SK-N-SH (cell line): ENCODE measurements at regions not wholly inside any gene's neighbourhood (a gene's known extent, or its start where the extent isn't known, plus 50 kb on each side); places are given as distances from the start of the nearest gene placed in this dataset.

Experiments
- CTCF ChIA-PET: fragments of 300-600, 350-600 bp; formaldehyde crosslinking; extraction: SDS; loops from one replicate; lab custom pipeline; 2021; lab: Yijun Ruan, JAX
- POLR2A ChIA-PET: fragments of 350-600 bp; sonication (Branson Sonifier 250); formaldehyde crosslinking; extraction: SDS; loops from one replicate; lab custom pipeline; 2020; ENCODE audit warnings: antibody characterized with exemption, inconsistent platforms; lab: Yijun Ruan, JAX
- DNase-seq: peaks from one replicate; pipeline ENCODE4 v3.0.0; 2012
- H2AFZ ChIP-seq: fragments of 200-600 bp; sonication (generic); 2 replicates; pipeline ENCODE4 v1.8.1; 2016; ENCODE audit warnings: antibody characterized with exemption, mild to moderate bottlenecking, low read depth
- H3F3A ChIP-seq: fragments of 200-600 bp; sonication (generic); replicated peaks from 2 replicates; pipeline ENCODE3; 2016; ENCODE audit warnings: antibody characterized with exemption, mild to moderate bottlenecking; ENCODE audit not compliant: insufficient read depth
- H3K27ac ChIP-seq, 2 experiments: fragments of 200-500 bp in 1 of 2; fragments of 200-600 bp in 1 of 2; sonication (Bioruptor generic) in 1 of 2; sonication (generic), shearing (Covaris generic) in 1 of 2; 2 replicates each; pipeline versions ENCODE4 v1.5.1 to v1.6.1; 2014 to 2016; ENCODE audit warnings: low read depth in 2 of 2, inconsistent platforms in 1 of 2, low read length in 1 of 2, mild to moderate bottlenecking in 1 of 2, mixed read lengths in 1 of 2
- H3K27me3 ChIP-seq: fragments of 200-600 bp; sonication (generic), shearing (Covaris generic); 2 replicates; pipeline ENCODE4 v1.6.1; 2016; ENCODE audit warnings: mixed run types; ENCODE audit not compliant: insufficient read depth
- H3K36me3 ChIP-seq, 2 experiments: fragments of 200-500 bp in 1 of 2; fragments of 200-600 bp in 1 of 2; sonication (Bioruptor generic) in 1 of 2; sonication (generic) in 1 of 2; replicated peaks in 1 of 2; 2 replicates each; pipeline versions ENCODE3 to v1.5.1; 2014 to 2016; ENCODE audit warnings: low read length in 1 of 2, mild to moderate bottlenecking in 1 of 2; ENCODE audit not compliant: insufficient read depth in 2 of 2, control insufficient read depth in 1 of 2
- H3K4me1 ChIP-seq, 2 experiments: fragments of 200-500 bp in 1 of 2; fragments of 200-600 bp in 1 of 2; sonication (Bioruptor generic) in 1 of 2; sonication (generic), shearing (Covaris generic) in 1 of 2; 2 replicates each; pipeline versions ENCODE4 v1.5.1 to v1.6.1; 2014 to 2016; ENCODE audit warnings: low read depth in 1 of 2, low read length in 1 of 2, mixed run types in 1 of 2; ENCODE audit not compliant: insufficient read depth in 2 of 2, control insufficient read depth in 1 of 2
- H3K4me2 ChIP-seq: fragments of 200-600 bp; sonication (generic), shearing (Covaris generic); 2 replicates; pipeline ENCODE4 v1.6.1; 2017; ENCODE audit warnings: mixed run types
- H3K4me3 ChIP-seq, 2 experiments: fragments of 200-500 bp in 1 of 2; fragments of 200-600 bp in 1 of 2; sonication (Bioruptor generic) in 1 of 2; sonication (generic), shearing (Covaris generic) in 1 of 2; 2 replicates each; pipeline versions ENCODE4 v1.5.1 to v1.8.1; 2014 to 2016; ENCODE audit warnings: low read depth in 2 of 2, inconsistent platforms in 1 of 2, low read length in 1 of 2, mild to moderate bottlenecking in 1 of 2, mixed read lengths in 1 of 2, moderate library complexity in 1 of 2
- H3K79me2 ChIP-seq: fragments of 200-600 bp; sonication (generic); 2 replicates; pipeline ENCODE4 v1.8.1; 2017; ENCODE audit warnings: mild to moderate bottlenecking; ENCODE audit not compliant: insufficient read depth
- H3K9ac ChIP-seq: fragments of 200-600 bp; sonication (generic); 2 replicates; pipeline ENCODE4 v1.6.1; 2017; ENCODE audit warnings: mixed run types
- H3K9me2 ChIP-seq: fragments of 200-600 bp; sonication (generic); 2 replicates; pipeline ENCODE4 v1.6.1; 2017; ENCODE audit warnings: mixed run types
- H3K9me3 ChIP-seq: fragments of 200-600 bp; sonication (generic); 2 replicates; pipeline ENCODE4 v1.6.1; 2017; ENCODE audit warnings: mixed run types, mild to moderate bottlenecking, moderate library complexity
- H4K20me1 ChIP-seq: fragments of 200-600 bp; sonication (generic); 2 replicates; pipeline ENCODE4 v1.6.1; 2017; ENCODE audit warnings: mild to moderate bottlenecking, mixed run types; ENCODE audit not compliant: insufficient read depth
- CTCF ChIP-seq: fragments of 200-600 bp; sonication (generic); IDR thresholded peaks from 2 replicates; pipeline ENCODE4 v1.6.1; 2017; ENCODE audit warnings: antibody characterized with exemption, mild to moderate bottlenecking, moderate library complexity
- EP300 ChIP-seq, 2 experiments: IDR thresholded peaks; 2 replicates each; pipeline versions ENCODE4 v1.4.0 to v1.6.1; 2012; ENCODE audit warnings: borderline replicate concordance in 1 of 2, low read depth in 1 of 2, low read length in 1 of 2
- EZH2phosphoT487 ChIP-seq: fragments of 200-600 bp; sonication (generic); IDR thresholded peaks from 2 replicates; pipeline ENCODE4 v1.6.1; 2017; ENCODE audit warnings: low read depth, mixed run types, mild to moderate bottlenecking, antibody characterized with exemption, moderate library complexity, borderline replicate concordance
- FOXJ3 ChIP-seq: sonication (generic); formaldehyde crosslinking; IDR thresholded peaks from 2 replicates; pipeline ENCODE4 v1.5.1; 2020; ENCODE audit warnings: mild to moderate bottlenecking, missing genetic modification reagents
- FOXM1 ChIP-seq: IDR thresholded peaks from 2 replicates; pipeline ENCODE4 v1.4.0; 2012; ENCODE audit warnings: low read depth, mild to moderate bottlenecking
- JUND ChIP-seq: IDR thresholded peaks from 2 replicates; pipeline ENCODE4 v1.4.0; 2012
- MAX ChIP-seq: IDR thresholded peaks from 2 replicates; pipeline ENCODE4 v1.4.0; 2012; ENCODE audit warnings: low read depth
- MXI1 ChIP-seq: IDR thresholded peaks from 2 replicates; pipeline ENCODE4 v1.6.1; 2012; ENCODE audit warnings: mild to moderate bottlenecking, low read depth, low read length, improper control_type of control experiment
- NFIC ChIP-seq: IDR thresholded peaks from 2 replicates; pipeline ENCODE4 v1.4.0; 2012; ENCODE audit warnings: borderline replicate concordance
- RCOR1 ChIP-seq: fragments of 150-350 bp; IDR thresholded peaks from 2 replicates; pipeline ENCODE4 v1.6.1; 2017; ENCODE audit warnings: antibody characterized with exemption, low read length
- RFX5 ChIP-seq: IDR thresholded peaks from 2 replicates; pipeline ENCODE4 v1.6.1; 2012; ENCODE audit warnings: mild to moderate bottlenecking, improper control_type of control experiment, low read length
- TAF1 ChIP-seq: IDR thresholded peaks from 2 replicates; pipeline ENCODE4 v1.6.1; 2012; ENCODE audit warnings: low read depth, mild to moderate bottlenecking, low read length, moderate library complexity, borderline replicate concordance
- USF1 ChIP-seq: IDR thresholded peaks from 2 replicates; pipeline ENCODE4 v1.4.0; 2012; ENCODE audit warnings: low read depth, borderline replicate concordance
- YY1 ChIP-seq: IDR thresholded peaks from 2 replicates; pipeline ENCODE4 v1.4.0; 2012; ENCODE audit warnings: low read depth, mild to moderate bottlenecking
- ZBTB33 ChIP-seq: IDR thresholded peaks from 2 replicates; pipeline ENCODE4 v1.4.0; 2012; ENCODE audit warnings: low read depth, borderline replicate concordance
- WGBS: methylation state at CpG from one replicate; pipeline ENCODE4 v1.1.6; 2017; ENCODE audit warnings: low lambda C conversion rate; 5-methylcytosine and 5-hydroxymethylcytosine counted together

- Histone ChIP-seq H3K9me3 (no peaks in the 10 kb centered on the region), H3K4me3 (no peak overlapping the region), H3K9me2 (no peaks in the 10 kb centered on the region), H3K4me2 (no peak overlapping the region), H3F3A (no peaks in the 10 kb centered on the region), H3K79me2 (no peaks in the 10 kb centered on the region), H3K9ac (no peak overlapping the region), H4K20me1 (no peaks in the 10 kb centered on the region), H3K4me1 (no peaks in the 10 kb centered on the region), H3K27ac (no peak overlapping the region), H3K27me3 (peaks cover 4% of the 10 kb centered on the region), H2AFZ (no peak overlapping the region), H3K36me3 (no peaks in the 10 kb centered on the region)
- no peak for DNase-seq
- TF ChIP-seq EZH2phosphoT487: no peak
- no peak for TF ChIP-seq USF1
- TF ChIP-seq FOXM1: no peak
- TF ChIP-seq TAF1: no peak
- no peak for TF ChIP-seq RFX5
- TF ChIP-seq CTCF: no peak
- no peak for TF ChIP-seq MAX
- TF ChIP-seq JUND: no peak
- no peak for TF ChIP-seq EP300 (IDR thresholded peaks at IDR 0.05; ENCODE audit: borderline replicate concordance in 1 of 2, low read depth in 1 of 2, low read length in 1 of 2)
- TF ChIP-seq NFIC: no peak
- TF ChIP-seq ZBTB33: no peak
- no peak for TF ChIP-seq YY1
- no peak for TF ChIP-seq RCOR1
- no peak for TF ChIP-seq FOXJ3 (CRISPR knock-in tag)
- no peak for TF ChIP-seq MXI1
- ChIA-PET POLR2A (no interaction called here), CTCF (interaction anchor here (0.7 kb wide), 1 partner anchor 8 kb away, joined by 3 read pairs; no protein-coding TSS in a partner anchor)
- WGBS: 3% methylated on average over 6 of the region's 6 CpGs
Observed at GRCh38 chr4:71221510-71222466, 117.0 kb upstream of the SLC4A4 start.
